Esophagus muscularis mucosa (tissue), 3 donors: ENCODE measurements at regions not wholly inside any gene's neighbourhood (a gene's known extent, or its start where the extent isn't known, plus 50 kb on each side); places are given as distances from the start of the nearest gene placed in this dataset.

Experiments used
- CTCF ChIP-seq, 3 experiments: fragments of 200-600 bp in 2 of 3; fragments of 450-650 bp in 1 of 3; sonication (generic) in 2 of 3; IDR thresholded peaks; one replicate each; pipeline ENCODE4 v1.5.1; 2017 to 2019; ENCODE audit warnings: antibody characterized with exemption in 3 of 3, mild to moderate bottlenecking in 2 of 3, moderate library complexity in 1 of 3
- POLR2A ChIP-seq: fragments of 450-650 bp; IDR thresholded peaks from one replicate; pipeline ENCODE4 v1.6.1; 2017; ENCODE audit warnings: antibody characterized with exemption, moderate library complexity, mild to moderate bottlenecking, low read depth

GRCh38 chr10:29773675-29774091 is 138.9 kb upstream of the SVIL start:
- no peak for TF ChIP-seq POLR2A
- no peak for TF ChIP-seq CTCF (IDR thresholded peaks at IDR 0.05)
